ENCODE measurements at regions not wholly inside any gene's neighbourhood (a gene's known extent, or its start where the extent isn't known, plus 50 kb on each side); places are given as distances from the start of the nearest gene placed in this dataset.

DNA sequence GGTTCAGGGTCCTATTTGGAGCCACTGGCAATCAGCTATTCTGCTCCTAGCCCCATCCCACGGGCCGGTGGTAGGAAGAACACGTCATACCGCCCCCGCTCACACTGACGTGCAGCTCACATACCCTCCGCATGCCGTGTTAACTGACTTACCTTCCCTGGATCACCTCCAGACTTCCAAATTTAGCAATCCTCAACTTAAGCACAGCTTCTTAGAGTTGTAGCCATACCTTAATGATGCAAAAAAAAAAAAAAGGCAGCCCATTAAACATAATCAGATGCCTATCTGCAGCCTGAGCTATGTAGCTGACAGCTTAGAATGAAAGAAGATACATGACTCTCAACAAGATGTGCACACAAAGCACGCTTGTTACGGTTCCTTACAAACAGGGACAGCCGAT is 93.0 kb downstream of the IRX2 start:
- DNase-seq (ENCODE audit: low read depth in 1 of 2, low spot score in 1 of 2): no peak

DNA sequence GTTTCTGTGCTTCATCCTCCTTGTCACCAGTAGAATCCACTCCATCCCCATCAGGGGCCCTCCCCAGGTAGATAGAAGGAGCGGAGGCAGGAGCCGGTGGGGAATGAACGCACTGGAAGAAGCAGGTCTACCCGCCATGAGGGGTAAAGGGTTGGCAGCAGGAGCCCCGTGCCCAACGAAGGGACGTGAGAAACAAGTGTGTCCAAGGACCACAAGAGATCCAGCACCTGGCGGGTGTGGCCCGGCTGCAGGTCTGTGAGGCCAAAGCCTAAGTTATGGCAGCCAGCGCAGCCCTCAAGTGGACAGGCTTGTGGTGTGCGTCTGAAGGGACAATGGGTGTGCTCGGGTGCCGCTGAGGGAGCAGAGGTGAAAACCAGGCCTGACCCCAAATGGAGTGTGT is 94.3 kb downstream of the IRX2 start:
- DNase-seq (ENCODE audit: low read depth in 1 of 2, low spot score in 1 of 2): no peak

DNA sequence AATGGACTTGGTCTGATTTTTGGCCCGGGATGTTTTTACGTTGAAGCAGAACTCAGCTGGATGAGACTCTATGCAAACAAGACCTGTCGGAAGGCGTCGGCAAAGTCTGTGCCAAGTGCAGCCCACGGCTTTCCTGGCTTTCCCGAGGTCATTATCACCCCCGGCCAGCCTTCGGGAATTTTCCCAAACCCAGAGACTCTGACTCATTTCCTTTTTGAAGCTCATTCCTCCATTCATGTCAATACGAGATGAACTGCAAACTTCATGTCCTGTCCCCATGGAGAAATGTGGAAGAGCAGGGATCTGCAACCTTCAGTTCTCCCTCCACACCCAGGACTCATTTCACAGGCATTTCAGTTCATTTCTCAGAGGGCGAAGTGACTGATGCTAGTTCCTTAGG is 95.3 kb downstream of the IRX2 start:
- DNase-seq (ENCODE audit: low read depth in 1 of 2, low spot score in 1 of 2): no peak

DNA sequence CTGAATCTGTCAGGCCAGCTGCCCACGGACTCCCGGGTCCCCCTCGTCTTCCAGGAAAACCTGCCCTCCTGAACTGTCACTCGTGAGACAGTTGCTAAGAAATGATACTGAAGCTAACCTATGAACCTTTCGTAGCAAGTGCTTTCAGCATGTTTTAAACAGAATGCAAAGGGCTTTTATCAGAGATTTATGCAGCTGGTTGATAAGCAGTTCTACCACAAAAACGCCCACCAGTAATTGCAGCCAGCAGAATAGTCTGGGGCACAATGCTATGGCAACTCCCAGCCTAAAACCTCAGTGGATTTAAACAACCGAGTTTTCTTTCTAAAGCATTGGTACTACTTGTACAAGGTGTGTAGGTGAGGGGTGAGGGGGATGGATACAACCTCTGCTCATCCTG is 97.5 kb downstream of the IRX2 start:
- DNase-seq (ENCODE audit: low read depth in 1 of 2, low spot score in 1 of 2): no peak

DNA sequence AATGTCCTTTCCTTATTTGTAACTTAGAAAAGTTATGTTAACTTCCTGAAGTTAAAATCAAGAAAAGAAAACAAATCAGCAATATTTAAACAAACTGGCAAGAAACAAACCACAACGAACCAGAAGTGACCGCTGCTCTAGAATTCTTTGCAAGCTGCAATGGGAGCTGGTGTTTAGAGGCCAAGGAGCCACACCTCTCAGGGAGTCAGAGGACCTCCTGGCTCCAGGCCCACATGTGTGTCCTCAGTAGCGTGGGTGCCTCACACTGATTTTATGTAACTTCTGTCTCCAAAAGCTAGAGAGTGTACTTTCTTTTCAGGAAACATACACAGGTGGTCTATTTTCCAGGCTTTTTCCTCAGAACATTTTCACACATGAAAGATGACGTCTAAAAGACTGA is 100.4 kb downstream of the IRX2 start:
- no peak for DNase-seq (ENCODE audit: low read depth in 1 of 2, low spot score in 1 of 2)

DNA sequence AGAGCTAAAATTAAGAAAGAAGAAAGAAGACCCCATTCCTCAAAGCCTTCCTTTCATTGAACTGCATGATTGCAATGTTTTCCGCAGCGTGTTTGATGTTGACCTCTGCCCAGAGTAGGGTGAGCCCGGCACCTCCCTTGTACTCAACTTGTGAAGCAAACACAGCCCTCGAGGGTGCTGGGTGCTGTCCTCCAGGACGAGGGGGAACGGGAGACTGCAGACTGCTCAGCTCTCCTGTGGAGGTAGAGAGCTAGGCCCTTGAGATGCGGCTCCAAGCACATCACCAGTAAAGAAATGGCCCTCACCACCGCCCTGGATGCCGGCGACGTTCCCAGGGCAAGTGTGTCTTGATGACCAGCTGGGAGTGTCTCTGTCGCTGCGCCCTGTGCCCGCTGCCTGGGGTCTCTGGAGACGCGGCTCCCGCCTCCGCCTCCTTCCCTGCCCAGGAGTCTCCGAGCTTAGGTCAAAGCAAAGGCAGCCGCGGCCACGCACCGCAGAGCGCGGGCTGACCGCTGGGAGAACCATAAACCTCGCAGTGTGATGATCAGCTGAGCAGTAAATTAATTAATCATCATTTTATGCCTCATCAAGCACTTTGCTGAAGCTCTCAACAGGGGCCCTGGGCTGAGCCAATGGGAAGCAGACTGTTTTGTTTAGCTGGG is 108.7 kb downstream of the IRX2 start:
- DNase-seq (ENCODE audit: low read depth in 1 of 2, low spot score in 1 of 2): no peak

DNA sequence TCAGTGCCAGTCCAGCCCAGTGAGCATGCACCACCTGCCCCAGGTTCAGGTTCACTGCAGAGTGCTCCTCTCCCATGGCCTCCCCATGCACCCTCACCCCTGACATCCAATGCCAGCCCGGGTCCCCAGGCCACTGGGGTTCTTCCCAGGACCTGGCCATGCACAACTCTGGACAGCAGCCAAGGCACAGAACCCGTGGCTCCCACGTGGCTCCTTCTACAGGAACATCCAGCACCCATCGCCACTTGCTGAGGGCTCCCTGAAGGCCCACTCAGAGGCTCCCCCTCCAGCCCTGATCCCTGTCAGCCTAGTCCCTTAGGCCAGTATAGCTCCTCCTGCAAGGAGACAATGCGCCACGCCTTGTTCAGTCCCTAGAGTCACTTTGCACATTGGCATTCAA is 110.8 kb downstream of the IRX2 start:
- DNase-seq (ENCODE audit: low read depth in 1 of 2, low spot score in 1 of 2): no peak

DNA sequence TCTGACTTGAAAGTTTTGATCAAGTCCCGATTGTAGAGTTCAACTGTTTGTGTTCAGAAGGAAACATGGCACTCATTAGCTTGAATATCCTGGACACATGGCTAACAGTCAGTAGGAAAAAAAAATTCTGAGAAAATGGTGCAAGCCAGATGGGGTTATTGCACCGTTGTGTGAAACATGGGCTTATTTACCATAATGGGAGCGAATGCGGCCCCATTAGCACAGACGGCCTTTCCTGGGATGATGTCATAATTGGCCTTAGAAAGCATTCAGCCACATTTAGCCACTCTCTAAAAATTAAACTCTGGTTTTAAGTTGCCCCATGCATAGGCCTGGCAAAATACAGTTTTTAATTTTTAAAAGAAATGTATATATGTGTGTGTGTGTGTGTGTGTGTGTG is 112.1 kb downstream of the IRX2 start:
- DNase-seq (ENCODE audit: low read depth in 1 of 2, low spot score in 1 of 2): no peak

DNA sequence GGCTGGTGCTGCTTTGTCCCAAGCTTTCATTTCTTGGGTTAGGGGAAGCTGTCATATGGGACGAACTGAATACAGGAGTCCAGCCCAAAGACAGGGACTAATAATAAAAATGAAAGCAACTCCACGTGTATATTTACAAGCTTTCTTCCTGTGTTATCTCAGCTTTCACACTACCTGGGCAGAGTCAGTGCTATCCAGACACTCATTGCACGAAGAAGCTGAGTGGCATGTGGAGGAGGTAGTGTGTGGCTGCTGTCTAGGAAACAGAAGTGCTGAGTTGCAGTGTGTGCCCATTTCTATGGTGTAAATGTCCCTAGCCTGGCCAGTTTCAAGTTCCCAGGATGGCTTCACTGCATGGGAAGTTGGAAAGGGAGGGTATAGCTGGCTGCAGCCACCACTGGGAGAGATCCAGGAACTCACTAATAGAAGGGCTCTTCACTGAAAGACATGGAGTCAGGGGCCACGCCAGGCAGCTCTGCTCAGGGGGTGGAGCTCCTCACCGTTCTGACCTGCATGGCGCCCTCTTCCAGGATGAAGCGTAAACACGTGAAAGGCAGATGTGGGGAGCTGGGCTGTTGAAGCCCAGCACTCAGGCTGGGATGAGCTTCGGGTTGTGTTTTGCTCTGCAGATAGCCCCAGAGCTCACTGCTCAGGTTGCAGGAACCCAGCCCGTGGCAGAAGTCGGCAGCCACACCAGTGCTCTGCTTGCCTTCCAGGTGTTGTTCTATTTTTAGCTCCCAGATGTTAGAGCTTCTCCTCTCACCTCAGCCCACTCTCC is 116.9 kb downstream of the IRX2 start:
- no peak for DNase-seq (ENCODE audit: low read depth in 1 of 2, low spot score in 1 of 2)

DNA sequence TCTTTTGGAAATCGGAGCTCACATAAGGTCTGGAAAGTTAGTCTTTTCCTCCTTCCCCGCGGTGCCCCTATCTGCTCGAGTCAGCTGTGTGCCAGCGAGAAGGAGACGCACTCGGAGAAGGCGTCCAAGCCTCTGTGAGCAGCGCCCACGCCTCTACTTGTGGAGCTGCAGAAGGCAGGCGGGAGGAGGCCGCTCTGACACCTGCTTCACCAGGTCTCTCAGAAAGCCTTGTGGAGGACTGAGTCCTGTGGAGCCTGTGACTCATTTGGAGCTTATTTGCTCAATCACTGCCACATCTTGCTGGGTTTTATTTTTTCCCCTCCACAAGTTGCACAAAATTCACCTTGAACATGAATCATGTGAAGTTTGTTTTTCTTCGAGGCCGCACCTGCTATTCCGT is 117.5 kb downstream of the IRX2 start:
- DNase-seq (ENCODE audit: low read depth in 1 of 2, low spot score in 1 of 2): no peak

DNA sequence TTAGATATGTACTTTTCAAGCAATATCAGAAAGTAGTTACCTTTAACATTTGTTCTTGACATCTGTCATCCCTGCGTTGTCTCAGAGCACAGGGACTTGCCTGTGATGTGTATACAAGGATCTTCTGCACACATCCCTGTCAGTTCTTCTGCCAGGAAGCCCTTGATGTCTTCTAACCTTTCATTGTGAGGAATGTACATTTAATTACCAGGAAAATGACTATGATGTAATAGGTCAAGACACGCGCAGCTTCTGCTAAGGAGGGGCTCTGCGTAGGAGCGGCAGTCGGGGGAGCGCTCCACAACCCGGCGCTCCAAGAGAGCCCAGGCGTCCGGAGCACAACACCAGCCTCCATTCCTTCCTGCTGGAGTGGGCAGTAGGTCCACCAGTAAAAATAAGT is 119.7 kb downstream of the IRX2 start:
- DNase-seq (ENCODE audit: low read depth in 1 of 2, low spot score in 1 of 2): no peak

DNA sequence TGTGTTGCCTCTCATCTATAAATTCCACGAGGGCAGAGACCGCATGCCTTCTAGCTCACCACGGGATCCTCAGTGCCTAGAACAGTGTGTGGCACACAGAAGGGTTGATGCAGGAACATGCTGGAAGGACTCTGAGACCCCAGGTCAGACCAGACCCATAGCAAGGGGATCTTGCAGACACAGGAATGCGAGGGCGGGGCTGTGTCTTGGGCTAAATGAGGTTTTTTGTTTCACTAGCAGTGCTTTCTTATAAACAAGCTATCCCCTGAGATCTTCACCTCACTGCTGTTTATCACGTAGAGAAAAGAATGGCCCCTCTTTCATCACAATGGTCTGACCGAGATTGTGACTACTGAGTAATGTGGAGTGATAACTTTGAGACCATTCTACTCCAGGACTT is 122.4 kb downstream of the IRX2 start:
- no peak for DNase-seq (ENCODE audit: low read depth in 1 of 2, low spot score in 1 of 2)

DNA sequence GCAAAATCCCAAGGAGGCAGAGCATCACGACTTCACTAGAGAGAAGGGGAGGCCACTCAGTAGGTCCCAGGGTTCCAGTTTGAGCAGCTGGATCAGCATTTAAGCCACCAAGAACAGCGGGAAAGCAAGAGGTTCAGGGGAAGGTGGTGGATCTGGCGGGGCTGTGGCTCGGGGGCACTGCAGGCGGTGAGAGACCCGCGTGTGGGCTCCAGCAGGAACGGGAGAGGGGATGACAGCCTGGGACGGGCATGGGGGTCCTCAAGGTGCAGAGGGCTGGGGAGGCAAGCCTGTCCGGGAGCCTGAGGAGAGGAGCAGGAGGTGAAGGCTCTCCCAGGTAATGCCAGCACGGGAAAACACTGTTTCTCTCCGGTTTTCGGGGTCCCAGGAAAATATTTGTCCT is 123.6 kb downstream of the IRX2 start:
- DNase-seq (ENCODE audit: low read depth in 1 of 2, low spot score in 1 of 2): no peak

DNA sequence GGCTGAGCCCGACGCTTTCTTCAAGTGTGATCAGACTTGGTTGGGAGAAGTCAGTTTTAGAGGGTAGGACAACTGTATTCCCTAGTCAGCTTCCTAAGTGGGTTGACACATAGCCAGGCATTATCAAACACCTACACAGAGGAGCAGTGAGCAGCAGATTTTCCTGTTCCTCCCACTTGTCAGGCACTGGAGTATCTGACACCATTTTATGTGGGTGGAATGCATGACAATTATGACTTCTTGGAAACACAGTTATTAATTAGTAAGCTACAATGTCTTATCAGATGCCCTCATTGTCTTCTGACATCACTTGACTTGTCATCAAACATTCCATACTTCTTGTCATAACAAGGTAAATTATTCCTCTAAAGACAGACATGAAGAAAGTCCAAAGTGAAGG is 124.9 kb downstream of the IRX2 start:
- DNase-seq (ENCODE audit: low read depth in 1 of 2, low spot score in 1 of 2): no peak

DNA sequence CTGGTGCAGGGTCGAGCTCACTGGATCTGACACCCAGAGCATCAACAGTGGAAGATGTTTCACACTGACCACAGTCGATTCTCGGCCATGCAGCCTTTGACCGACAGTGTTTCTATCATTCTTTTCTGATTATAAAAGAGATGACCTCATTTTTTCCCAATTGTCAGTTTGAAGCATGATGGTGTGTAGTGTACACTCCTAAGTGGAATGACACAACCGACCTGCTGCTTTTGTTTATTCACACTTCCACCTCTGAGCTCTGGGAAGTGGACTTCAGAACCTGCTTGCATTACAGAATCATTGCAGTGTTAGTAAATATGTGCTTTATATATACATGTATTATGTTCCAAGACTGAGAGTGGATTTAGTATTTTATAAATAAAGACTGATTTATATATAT is 128.6 kb downstream of the IRX2 start:
- no peak for DNase-seq (ENCODE audit: low read depth in 1 of 2, low spot score in 1 of 2)

DNA sequence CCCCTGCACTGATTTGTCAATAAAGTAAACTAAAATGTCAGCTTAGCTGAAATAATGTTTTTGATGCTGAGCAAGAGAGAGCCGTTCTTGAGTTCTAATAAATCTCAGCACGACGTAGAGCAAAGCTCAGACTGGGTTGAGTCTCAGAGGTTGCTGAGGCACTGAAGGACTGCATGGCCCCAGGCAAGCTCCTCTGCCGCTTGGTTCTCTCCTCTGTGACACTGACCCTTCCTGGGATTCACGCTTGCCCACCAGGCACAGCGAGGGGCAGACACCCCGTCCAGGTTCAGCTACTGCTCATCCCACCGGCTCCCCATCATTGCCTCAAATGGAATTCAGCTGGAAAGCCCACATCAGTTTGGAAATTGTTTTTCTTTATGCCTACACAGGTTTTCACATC is 129.8 kb downstream of the IRX2 start:
- no peak for DNase-seq (ENCODE audit: low read depth in 1 of 2, low spot score in 1 of 2)

DNA sequence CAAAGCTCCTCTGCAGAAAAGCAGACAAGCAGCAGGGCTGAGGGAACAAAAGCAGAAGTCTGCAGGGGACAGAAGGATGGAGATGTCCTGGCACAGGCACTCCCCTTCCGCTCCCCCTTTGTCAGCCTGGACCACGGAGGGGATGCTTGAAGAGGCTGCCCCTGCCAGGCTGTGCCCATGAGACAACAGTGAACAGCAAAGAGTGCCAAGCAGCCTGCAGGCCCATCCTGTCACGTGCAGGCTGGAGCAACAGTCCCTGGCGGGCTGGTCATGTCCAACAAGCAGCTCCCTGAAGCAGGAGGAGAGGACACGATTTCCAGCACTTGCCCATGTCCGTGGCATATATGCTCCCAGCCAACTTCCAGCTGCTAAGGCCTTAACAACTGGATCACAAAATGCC is 132.3 kb downstream of the IRX2 start:
- DNase-seq (ENCODE audit: low read depth in 1 of 2, low spot score in 1 of 2): no peak

DNA sequence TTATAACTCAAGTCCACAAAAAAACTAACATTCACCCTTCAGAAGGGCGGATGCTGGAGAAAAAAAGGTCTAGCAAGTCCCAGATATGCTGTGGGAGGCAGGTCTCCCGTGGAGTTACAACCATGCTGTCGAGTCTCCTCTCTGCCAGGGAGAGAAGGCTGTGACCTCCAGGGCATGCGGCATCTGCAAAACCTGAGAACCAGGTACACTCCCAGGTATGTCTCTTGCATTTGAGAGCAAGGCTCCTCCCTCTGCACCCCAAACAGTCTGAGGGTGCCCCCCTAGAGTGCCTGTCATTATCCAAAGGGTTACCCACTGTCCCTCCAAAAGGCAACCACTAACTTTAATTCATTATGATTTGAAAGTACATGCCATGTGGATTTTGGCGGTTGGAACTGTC is 134.0 kb downstream of the IRX2 start:
- no peak for DNase-seq (ENCODE audit: low read depth in 1 of 2, low spot score in 1 of 2)

DNA sequence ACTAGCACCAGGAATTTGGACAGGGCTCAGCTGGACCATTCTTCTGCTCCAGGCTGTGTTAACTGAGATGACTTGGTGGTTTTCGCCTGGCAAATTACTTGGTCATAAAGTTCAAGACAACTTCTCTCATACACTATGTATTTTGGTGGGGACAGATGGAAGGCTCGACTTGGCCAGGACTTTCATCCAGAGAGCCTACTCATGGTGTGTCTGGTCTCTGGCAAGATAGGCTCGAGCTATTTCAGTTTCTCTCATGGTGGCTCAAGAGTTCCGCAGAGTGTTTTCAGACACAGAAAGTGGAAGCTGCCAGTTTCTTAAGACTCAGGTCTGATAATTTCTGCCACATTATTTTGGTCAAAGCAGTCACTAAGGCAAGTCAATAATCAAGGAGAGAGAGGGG is 135.6 kb downstream of the IRX2 start:
- no peak for DNase-seq (ENCODE audit: low read depth in 1 of 2, low spot score in 1 of 2)

DNA sequence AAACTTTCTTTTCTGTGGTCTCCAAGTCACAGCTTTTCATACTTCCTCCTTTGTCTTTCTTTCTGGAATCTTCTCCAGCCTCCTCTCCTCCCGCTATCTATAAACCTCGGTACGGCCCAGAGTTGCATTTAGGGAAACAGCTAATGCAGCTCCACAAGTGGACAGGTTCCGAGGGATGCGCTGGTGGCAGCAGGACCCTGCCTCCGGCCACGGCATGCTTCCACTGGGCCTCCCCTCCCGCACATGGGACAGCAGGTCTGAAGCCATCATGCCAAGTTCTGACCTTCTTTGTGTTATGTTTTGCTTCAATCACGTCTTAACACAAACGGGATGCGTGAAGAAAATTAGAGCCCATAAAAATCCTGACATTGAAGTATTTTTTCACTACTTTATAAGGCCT is 136.9 kb downstream of the IRX2 start:
- DNase-seq (ENCODE audit: low read depth in 1 of 2, low spot score in 1 of 2): no peak

DNA sequence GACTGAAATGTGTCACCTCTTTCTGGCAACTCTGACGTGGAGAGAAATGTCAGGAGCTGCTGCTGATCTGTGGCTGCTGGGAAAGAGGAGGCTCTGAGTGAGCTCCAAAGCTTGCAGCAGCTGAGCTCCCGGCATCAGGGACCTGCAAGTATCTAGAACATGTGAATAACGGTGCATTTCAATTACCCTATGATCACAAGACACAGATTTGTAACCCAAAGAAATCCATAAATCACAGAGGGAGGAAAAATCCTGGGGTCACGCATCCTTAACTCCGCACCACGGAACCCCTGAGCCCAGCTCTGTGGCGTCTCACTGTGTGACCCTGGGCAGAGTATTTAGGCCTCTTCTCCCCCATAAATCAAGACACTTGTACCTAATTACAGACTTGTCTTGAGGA is 139.8 kb downstream of the IRX2 start:
- no peak for DNase-seq (ENCODE audit: low read depth in 1 of 2, low spot score in 1 of 2)

DNA sequence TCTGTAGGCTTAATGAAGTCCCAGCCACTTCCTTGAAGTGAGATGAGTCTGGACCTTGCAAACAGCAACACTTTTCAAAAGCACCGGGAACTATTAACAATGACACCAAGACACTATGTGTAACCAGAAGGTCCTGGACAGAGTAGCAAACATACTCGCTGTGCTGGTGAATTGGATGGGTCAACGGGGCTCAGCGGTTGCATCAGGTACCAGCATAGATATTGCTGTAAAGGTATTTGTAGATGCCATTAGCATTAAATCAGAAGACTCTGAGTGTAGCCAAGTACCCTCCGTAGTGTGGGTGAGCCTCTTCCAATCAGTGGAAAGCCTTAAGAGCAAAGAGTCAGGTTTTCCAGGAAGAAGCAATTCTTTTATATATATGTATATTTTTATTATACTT is 140.5 kb downstream of the IRX2 start:
- DNase-seq (ENCODE audit: low read depth in 1 of 2, low spot score in 1 of 2): no peak

DNA sequence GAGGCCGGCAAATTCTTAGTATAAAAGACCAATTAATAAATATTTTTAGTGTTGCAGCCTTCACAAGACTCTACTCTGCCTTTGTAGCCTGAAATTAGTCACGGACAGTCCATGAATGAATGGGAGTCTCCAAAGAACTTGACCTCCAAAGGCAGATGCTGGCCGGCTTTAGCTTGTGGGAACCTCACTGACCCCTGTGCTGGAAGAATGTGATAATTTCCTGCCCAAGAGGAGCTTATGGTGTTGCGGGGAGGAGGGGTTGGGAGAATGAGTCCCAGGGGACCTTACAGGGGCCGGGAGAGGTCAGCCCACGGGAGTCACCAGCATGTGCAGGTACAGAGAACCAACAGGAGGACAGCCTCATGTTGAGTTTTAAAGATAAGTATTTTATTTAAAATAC is 143.1 kb downstream of the IRX2 start:
- no peak for DNase-seq (ENCODE audit: low read depth in 1 of 2, low spot score in 1 of 2)

Measured in stimulated activated CD4-positive, alpha-beta T cell treated with anti-CD3 and anti-CD28 coated beads, Interleukin-15, amount 100 ng/mL, for 1 hour (primary cell).